IMR-90 (cell line): ENCODE measurements at regions not wholly inside any gene's neighbourhood (a gene's known extent, or its start where the extent isn't known, plus 50 kb on each side); places are given as distances from the start of the nearest gene placed in this dataset.

Experiments used
- ATAC-seq: fragments of 200-7000 bp; cut with Tn5 transposase; 2 replicates; pipeline ENCODE4 v1.9.1; 2020; ENCODE audit warnings: low read depth, mild to moderate bottlenecking, moderate library complexity
- BruUV-seq: library from RNA; stranded (reverse); fragments of 400-500 nt; replicated peaks from 2 replicates; lab custom pipeline; 2021; lab: Mats Ljungman, UMichigan
- CTCF ChIA-PET: fragments of 300-600 bp; formaldehyde crosslinking; extraction: SDS; loops from one replicate; lab custom pipeline; 2021; ENCODE audit warnings: antibody characterized with exemption; lab: Yijun Ruan, JAX
- POLR2A ChIA-PET: fragments of 300-600 bp; sonication (Branson Sonifier 250); formaldehyde crosslinking; loops from one replicate; lab custom pipeline; 2022; ENCODE audit warnings: antibody characterized with exemption; ENCODE audit not compliant: unreplicated experiment; lab: Charles Lee
- DNase-seq: peaks from one replicate; pipeline ENCODE4 v3.0.0; 2013
- H2AFZ ChIP-seq: replicated peaks from 2 replicates; pipeline ENCODE3; 2013; ENCODE audit warnings: low read length, mild to moderate bottlenecking; ENCODE audit not compliant: poor library complexity
- H2AK5ac ChIP-seq: 2 replicates; pipeline ENCODE4 v1.6.1; 2013; ENCODE audit warnings: low read depth, low read length, inconsistent platforms
- H2AK9ac ChIP-seq: replicated peaks from 2 replicates; pipeline ENCODE3; 2013; ENCODE audit warnings: mild to moderate bottlenecking, low read depth, low read length, moderate library complexity; ENCODE audit not compliant: poor library complexity
- H2BK120ac ChIP-seq: 2 replicates; pipeline ENCODE4 v1.6.1; 2013; ENCODE audit warnings: low read depth, low read length, inconsistent platforms
- H2BK15ac ChIP-seq: 3 replicates; pipeline ENCODE4 v1.6.1; 2013; ENCODE audit warnings: low read depth, low read length, inconsistent platforms
- H2BK20ac ChIP-seq: 2 replicates; pipeline ENCODE4 v1.6.1; 2013; ENCODE audit warnings: low read depth, mild to moderate bottlenecking, inconsistent platforms, low read length, moderate library complexity
- H2BK5ac ChIP-seq: 2 replicates; pipeline ENCODE4 v1.6.1; 2013; ENCODE audit warnings: mild to moderate bottlenecking, low read depth, low read length, inconsistent platforms; ENCODE audit not compliant: poor library complexity, severe bottlenecking
- H3K14ac ChIP-seq: replicated peaks from 2 replicates; pipeline ENCODE4 v1.6.1; 2013; ENCODE audit warnings: low read depth, low read length, inconsistent platforms
- H3K18ac ChIP-seq: 2 replicates; pipeline ENCODE4 v1.6.1; 2013; ENCODE audit warnings: low read depth, low read length, control low read depth
- H3K23ac ChIP-seq: 2 replicates; pipeline ENCODE4 v1.6.1; 2013; ENCODE audit warnings: low read depth, low read length, inconsistent platforms
- H3K27ac ChIP-seq: 2 replicates; pipeline ENCODE4 v1.5.1; 2013; ENCODE audit warnings: mild to moderate bottlenecking, control low read depth, low read length; ENCODE audit not compliant: insufficient read depth
- H3K27me3 ChIP-seq: 2 replicates; pipeline ENCODE4 v1.6.1; 2013; ENCODE audit warnings: low read length; ENCODE audit not compliant: control insufficient read depth, insufficient read depth
- H3K36me3 ChIP-seq: 2 replicates; pipeline ENCODE4 v1.6.1; 2013; ENCODE audit warnings: low read length, mixed read lengths; ENCODE audit not compliant: control insufficient read depth, insufficient read depth
- H3K4ac ChIP-seq: 2 replicates; pipeline ENCODE4 v1.6.1; 2013; ENCODE audit warnings: low read depth, low read length, inconsistent platforms
- H3K4me1 ChIP-seq: 2 replicates; pipeline ENCODE4 v1.6.1; 2013; ENCODE audit warnings: low read length, mixed read lengths; ENCODE audit not compliant: control insufficient read depth, insufficient read depth
- H3K4me2 ChIP-seq: 2 replicates; pipeline ENCODE4 v1.6.1; 2013; ENCODE audit warnings: low read depth, mild to moderate bottlenecking, control low read depth, low read length, moderate library complexity
- H3K4me3 ChIP-seq: 2 replicates; pipeline ENCODE4 v1.5.1; 2013; ENCODE audit warnings: low read depth, mild to moderate bottlenecking, control low read depth, low read length, moderate library complexity; ENCODE audit not compliant: insufficient read depth
- H3K56ac ChIP-seq: 2 replicates; pipeline ENCODE4 v1.6.1; 2013; ENCODE audit warnings: low read length, inconsistent platforms; ENCODE audit not compliant: insufficient read depth; ENCODE audit errors: extremely low read depth
- H3K79me1 ChIP-seq, 2 experiments: 2 replicates each; pipeline ENCODE4 v1.6.1; 2013; ENCODE audit warnings: low read length in 2 of 2, inconsistent platforms in 1 of 2, low read depth in 1 of 2
- H3K9ac ChIP-seq: 2 replicates; pipeline ENCODE4 v1.6.1; 2013; ENCODE audit warnings: low read depth, low read length, control low read depth
- H3K9me1 ChIP-seq: 2 replicates; pipeline ENCODE4 v1.6.1; 2013; ENCODE audit warnings: low read length, inconsistent platforms; ENCODE audit not compliant: insufficient read depth
- H3K9me3 ChIP-seq: 2 replicates; pipeline ENCODE4 v1.6.1; 2013; ENCODE audit warnings: low read length; ENCODE audit not compliant: control insufficient read depth, insufficient read depth
- H4K20me1 ChIP-seq: 2 replicates; pipeline ENCODE4 v1.6.1; 2013; ENCODE audit warnings: low read length, inconsistent platforms; ENCODE audit not compliant: insufficient read depth
- H4K5ac ChIP-seq: 2 replicates; pipeline ENCODE4 v1.6.1; 2013; ENCODE audit warnings: mild to moderate bottlenecking, low read depth, low read length, control low read depth
- H4K8ac ChIP-seq, 2 experiments: 2 replicates each; pipeline ENCODE4 v1.6.1; 2013; ENCODE audit warnings: low read depth in 2 of 2, low read length in 2 of 2, control low read depth in 1 of 2, inconsistent platforms in 1 of 2
- H4K91ac ChIP-seq: 2 replicates; pipeline ENCODE4 v1.6.1; 2013; ENCODE audit warnings: low read depth, low read length, inconsistent platforms; ENCODE audit not compliant: insufficient read depth
- BHLHE40 ChIP-seq: fragments of 150-350 bp; IDR thresholded peaks from 2 replicates; pipeline ENCODE4 v1.6.1; 2016; ENCODE audit warnings: mild to moderate bottlenecking, low read depth, low read length
- CEBPB ChIP-seq: IDR thresholded peaks from 2 replicates; pipeline ENCODE4 v1.6.1; 2012; ENCODE audit warnings: low read depth, low read length, improper control_type of control experiment
- CHD1 ChIP-seq: IDR thresholded peaks from 2 replicates; pipeline ENCODE4 v1.6.1; 2012; ENCODE audit warnings: low read depth, low read length, improper control_type of control experiment
- CTCF ChIP-seq: conservative IDR thresholded peaks from 2 replicates; pipeline ENCODE4 v1.5.1; 2012; ENCODE audit warnings: mild to moderate bottlenecking, low read depth, low read length, improper control_type of control experiment
- ELK1 ChIP-seq: fragments of 150-350 bp; IDR thresholded peaks from 2 replicates; pipeline ENCODE4 v1.6.1; 2016; ENCODE audit warnings: low read depth, mild to moderate bottlenecking, low read length, moderate library complexity, borderline replicate concordance
- FOS ChIP-seq: fragments of 150-350 bp; IDR thresholded peaks from 2 replicates; pipeline ENCODE4 v1.6.1; 2016; ENCODE audit warnings: low read depth, low read length
- MAFK ChIP-seq: IDR thresholded peaks from 2 replicates; pipeline ENCODE4 v1.6.1; 2012; ENCODE audit warnings: low read depth, low read length, improper control_type of control experiment
- MAZ ChIP-seq: IDR thresholded peaks from 2 replicates; pipeline ENCODE4 v1.6.1; 2012; ENCODE audit warnings: low read depth, mild to moderate bottlenecking, low read length, improper control_type of control experiment, moderate library complexity, borderline replicate concordance
- MXI1 ChIP-seq: IDR thresholded peaks from 2 replicates; pipeline ENCODE4 v1.6.1; 2012; ENCODE audit warnings: low read depth, mild to moderate bottlenecking, low read length, moderate library complexity, borderline replicate concordance
- NFE2L2 ChIP-seq: fragments of 150-350 bp; IDR thresholded peaks from 2 replicates; pipeline ENCODE4 v1.6.1; 2016; ENCODE audit warnings: low read depth, mild to moderate bottlenecking, low read length
- POLR2A ChIP-seq: IDR thresholded peaks from 2 replicates; pipeline ENCODE4 v1.6.1; 2012; ENCODE audit warnings: mild to moderate bottlenecking, low read depth, low read length
- RAD21 ChIP-seq: IDR thresholded peaks from 2 replicates; pipeline ENCODE4 v1.6.1; 2012; ENCODE audit warnings: low read length, improper control_type of control experiment
- RCOR1 ChIP-seq: IDR thresholded peaks from 2 replicates; pipeline ENCODE4 v1.6.1; 2012; ENCODE audit warnings: mild to moderate bottlenecking, low read length, improper control_type of control experiment; ENCODE audit not compliant: insufficient replicate concordance
- RFX5 ChIP-seq: IDR thresholded peaks from 2 replicates; pipeline ENCODE4 v1.8.0; 2012; ENCODE audit warnings: low read depth, mild to moderate bottlenecking, low read length, moderate library complexity
- SMC3 ChIP-seq: fragments of 150-350 bp; IDR thresholded peaks from 2 replicates; pipeline ENCODE4 v1.6.1; 2016; ENCODE audit warnings: low read depth, mild to moderate bottlenecking, antibody characterized with exemption, low read length, moderate library complexity
- USF2 ChIP-seq: fragments of 150-350 bp; IDR thresholded peaks from 2 replicates; pipeline ENCODE4 v1.6.1; 2017; ENCODE audit warnings: mild to moderate bottlenecking, antibody characterized with exemption, low read length, low read depth
- WGBS, 2 experiments: methylation state at CpG; one replicate each; pipeline versions ENCODE4 v1.1.5 to v1.1.7; 2013; ENCODE audit warnings: missing lambda C conversion rate in 2 of 2; ENCODE audit not compliant: insufficient read length in 1 of 2; ENCODE audit errors: extremely low coverage in 2 of 2; 5-methylcytosine and 5-hydroxymethylcytosine counted together
- dilution Hi-C: fragments of 300-500 bp; cut with HindIII; formaldehyde crosslinking; loops from one replicate; pipeline ENCODE4 v1.14.3; 2018; ENCODE audit warnings: low sequenced_read_pairs; ENCODE audit not compliant: unreplicated experiment
- in situ Hi-C: fragments of 300-500 bp; cut with MboI; formaldehyde crosslinking; loops from 3 replicates; pipeline ENCODE4 v1.14.3; 2019; ENCODE audit warnings: low sequenced_read_pairs, inconsistent platforms, mixed read lengths
- intact Hi-C: fragments of 100-400 bp; cut with micrococcal nuclease; formaldehyde crosslinking; loops from 2 replicates; pipeline ENCODE4 v1.10.0; 2022

GRCh38 chr4:173652283-173652931 is 122.4 kb upstream of the HAND2 start:
- H2BK120ac ChIP-seq: no peak overlapping the region
- POLR2A ChIA-PET: no interaction called here
- intact Hi-C loops (no loop called here), dilution Hi-C loops (no loop called here), in situ Hi-C loops (no loop called here)
- no peak overlapping the region for H4K8ac ChIP-seq
- no peak overlapping the region for H2AFZ ChIP-seq
- H3K9me1 ChIP-seq: no peaks in the 10 kb centered on the region
- CTCF ChIA-PET: no interaction called here
- no TSS peak for BruUV-seq
- H3K4ac ChIP-seq: no peak overlapping the region
- WGBS, 2 experiments: no CpG with 5 or more reads among the region's 6 CpGs
- DNase-seq (no peak), ATAC-seq (no peak)
- no peak overlapping the region for H2AK9ac ChIP-seq
- no peaks in the 10 kb centered on the region for H3K4me1 ChIP-seq
- H3K14ac ChIP-seq: no peak overlapping the region
- H3K36me3 ChIP-seq: no peaks in the 10 kb centered on the region
- H3K56ac ChIP-seq: no peak overlapping the region
- H4K5ac ChIP-seq: no peak overlapping the region
- H3K4me2 ChIP-seq: no peak overlapping the region
- no peak overlapping the region for H4K91ac ChIP-seq
- no peak overlapping the region for H2BK5ac ChIP-seq
- H3K27ac ChIP-seq: no peak overlapping the region
- no peaks in the 10 kb centered on the region for H3K27me3 ChIP-seq
- no peaks in the 10 kb centered on the region for H3K79me1 ChIP-seq
- H2BK15ac ChIP-seq: no peak overlapping the region
- no peak overlapping the region for H3K4me3 ChIP-seq
- no peak overlapping the region for H2BK20ac ChIP-seq
- H3K9me3 ChIP-seq: no peaks in the 10 kb centered on the region
- TF ChIP-seq RCOR1: no peak
- TF ChIP-seq MXI1: no peak
- no peak for TF ChIP-seq CTCF
- TF ChIP-seq FOS: no peak
- no peak for TF ChIP-seq RFX5
- TF ChIP-seq RAD21: no peak
- TF ChIP-seq POLR2A: no peak
- no peak for TF ChIP-seq USF2
- TF ChIP-seq CEBPB: no peak
- no peak for TF ChIP-seq MAFK
- TF ChIP-seq CHD1: no peak
- TF ChIP-seq NFE2L2: no peak
- no peak for TF ChIP-seq ELK1
- no peak for TF ChIP-seq MAZ
- TF ChIP-seq SMC3: no peak
- TF ChIP-seq BHLHE40: no peak
- H3K23ac ChIP-seq: no peak overlapping the region
- no peak overlapping the region for H3K18ac ChIP-seq
- no peak overlapping the region for H3K9ac ChIP-seq
- H4K20me1 ChIP-seq: no peaks in the 10 kb centered on the region
- no peak overlapping the region for H2AK5ac ChIP-seq
